Endothelial cell of umbilical vein (primary cell): ENCODE measurements at regions not wholly inside any gene's neighbourhood (a gene's known extent, or its start where the extent isn't known, plus 50 kb on each side); places are given as distances from the start of the nearest gene placed in this dataset.

Experiments
- BruUV-seq: library from RNA; stranded (reverse); fragments of 400-500 nt; replicated peaks from 2 replicates; lab custom pipeline; 2021; lab: Mats Ljungman, UMichigan
- CTCF ChIA-PET: fragments of 300-600, 350-600 bp; sonication (Branson Sonifier 250); formaldehyde crosslinking; loops from one replicate; lab custom pipeline; 2021; ENCODE audit warnings: antibody characterized with exemption, inconsistent platforms; lab: Charles Lee
- POLR2A ChIA-PET: fragments of 300-600, 350-600 bp; sonication (Branson Sonifier 250); formaldehyde crosslinking; loops from one replicate; lab custom pipeline; 2021; ENCODE audit warnings: antibody characterized with exemption, inconsistent platforms; lab: Charles Lee
- DNase-seq: peaks from one replicate; pipeline ENCODE4 v3.0.0-alpha.2; 2011; ENCODE audit warnings: low read depth, low spot score
- FAIRE-seq: peaks from 2 replicates; lab custom pipeline; 2011; peaks lifted over from hg19 to GRCh38; lab: Jason Lieb, UNC
- H2AFZ ChIP-seq: 2 replicates; pipeline ENCODE4 v1.6.0; 2012; ENCODE audit warnings: low read depth, low read length, control low read depth, inconsistent platforms
- H3K27ac ChIP-seq: 2 replicates; pipeline ENCODE4 v1.5.1; 2011; ENCODE audit warnings: low read depth, mild to moderate bottlenecking, control low read depth, low read length, moderate library complexity; ENCODE audit not compliant: insufficient read depth
- H3K27me3 ChIP-seq, 2 experiments: 2 replicates each; pipeline versions ENCODE4 v1.6.0 to v1.6.1; 2011; ENCODE audit warnings: low read length in 2 of 2, mixed read lengths in 1 of 2; ENCODE audit not compliant: control insufficient read depth in 2 of 2, insufficient read depth in 2 of 2
- H3K36me3 ChIP-seq, 2 experiments: 2 replicates in 1 of 2; 3 replicates in 1 of 2; pipeline ENCODE4 v1.5.1; 2011; ENCODE audit warnings: low read length in 2 of 2, mild to moderate bottlenecking in 1 of 2, moderate library complexity in 1 of 2; ENCODE audit not compliant: control insufficient read depth in 2 of 2, insufficient read depth in 2 of 2; ENCODE audit errors: extremely low read depth in 1 of 2
- H3K4me1 ChIP-seq: 3 replicates; pipeline ENCODE4 v1.5.1; 2011; ENCODE audit warnings: mild to moderate bottlenecking, low read length; ENCODE audit not compliant: control insufficient read depth, insufficient read depth; ENCODE audit errors: extremely low read depth
- H3K4me2 ChIP-seq: 2 replicates; pipeline ENCODE4 v1.6.1; 2011; ENCODE audit warnings: low read length, control low read depth, mixed read lengths; ENCODE audit not compliant: insufficient read depth
- H3K4me3 ChIP-seq, 3 experiments: fragments of 200-600 bp in 1 of 3; sonication (generic), shearing (Covaris generic) in 1 of 3; replicated peaks in 1 of 3; 2 replicates each; pipeline ENCODE4 v1.5.1; 2011 to 2016; ENCODE audit warnings: control low read depth in 3 of 3, low read length in 3 of 3, mild to moderate bottlenecking in 2 of 3, inconsistent platforms in 1 of 3, low read depth in 1 of 3, moderate library complexity in 1 of 3; ENCODE audit not compliant: insufficient read depth in 1 of 3
- H3K79me2 ChIP-seq: 2 replicates; pipeline ENCODE4 v1.6.0; 2012; ENCODE audit warnings: low read length, inconsistent platforms; ENCODE audit not compliant: control insufficient read depth, insufficient read depth
- H3K9ac ChIP-seq: replicated peaks from 2 replicates; pipeline ENCODE3; 2011; ENCODE audit warnings: low read length, control low read depth; ENCODE audit not compliant: insufficient read depth; ENCODE audit errors: extremely low read depth
- H3K9me1 ChIP-seq: replicated peaks from 3 replicates; pipeline ENCODE4 v1.6.0; 2011; ENCODE audit warnings: mild to moderate bottlenecking, low read length; ENCODE audit not compliant: control insufficient read depth, insufficient read depth; ENCODE audit errors: extremely low read depth
- H3K9me3 ChIP-seq: replicated peaks from 2 replicates; pipeline ENCODE4 v1.5.1; 2012; ENCODE audit warnings: low read length, inconsistent platforms; ENCODE audit not compliant: control insufficient read depth, insufficient read depth
- H4K20me1 ChIP-seq: replicated peaks from 2 replicates; pipeline ENCODE3; 2011; ENCODE audit warnings: mild to moderate bottlenecking, low read length; ENCODE audit not compliant: control insufficient read depth, insufficient read depth; ENCODE audit errors: extremely low read depth
- EZH2 ChIP-seq: IDR thresholded peaks from 2 replicates; pipeline ENCODE4 v1.6.1; 2012; ENCODE audit warnings: borderline replicate concordance, low read depth, mild to moderate bottlenecking, moderate library complexity, low read length, inconsistent platforms; ENCODE audit not compliant: severe bottlenecking
- FOS ChIP-seq: IDR thresholded peaks from 2 replicates; pipeline ENCODE4 v1.6.1; 2011; ENCODE audit warnings: mild to moderate bottlenecking, low read length, moderate library complexity, borderline replicate concordance; ENCODE audit not compliant: insufficient read depth
- GATA2 ChIP-seq: IDR thresholded peaks from 2 replicates; pipeline ENCODE4 v1.7.0; 2011; ENCODE audit warnings: low read depth, mild to moderate bottlenecking, moderate library complexity, mixed read lengths, low read length; ENCODE audit not compliant: insufficient read length, insufficient read depth
- JUN ChIP-seq: IDR thresholded peaks from 2 replicates; pipeline ENCODE4 v1.6.1; 2011; ENCODE audit warnings: borderline replicate concordance, low read depth; ENCODE audit not compliant: insufficient read length, insufficient read depth
- MYC ChIP-seq: IDR thresholded peaks from one replicate; pipeline ENCODE4 v1.6.1; 2011; ENCODE audit warnings: mild to moderate bottlenecking, low read depth, low read length
- POLR2A ChIP-seq: IDR thresholded peaks from 2 replicates; pipeline ENCODE4 v1.6.1; 2012; ENCODE audit warnings: low read depth, mild to moderate bottlenecking, control low read depth, low read length
- POLR2AphosphoS5 ChIP-seq: IDR thresholded peaks from 2 replicates; pipeline ENCODE4 v1.6.1; 2012; ENCODE audit warnings: low read depth, mild to moderate bottlenecking, control low read depth, low read length, moderate library complexity; ENCODE audit not compliant: insufficient read depth
- dilution Hi-C: fragments of 300-500 bp; cut with MboI; formaldehyde crosslinking; loops from one replicate; pipeline ENCODE4 v1.15.0; 2019; ENCODE audit warnings: low sequenced_read_pairs; ENCODE audit not compliant: extremely low pct_ligation_motif_present
- intact Hi-C: fragments of 100-400 bp; cut with micrococcal nuclease; formaldehyde crosslinking; loops from one replicate; pipeline ENCODE4 v1.10.0; 2022
- TF ChIP-seq, protein P1 (sequence below), 2 donors: IDR thresholded peaks; 1 replicate in 1 of 2; 2 replicates in 1 of 2; pipeline ENCODE4 v1.5.1; 2011; ENCODE audit warnings: low read length in 2 of 2, mild to moderate bottlenecking in 2 of 2, moderate library complexity in 2 of 2, control low read depth in 1 of 2, inconsistent platforms in 1 of 2, low read depth in 1 of 2; ENCODE audit not compliant: insufficient read depth in 1 of 2; ENCODE audit errors: extremely low read depth in 1 of 2
- TF ChIP-seq, protein P2 (sequence below): IDR thresholded peaks from 2 replicates; pipeline ENCODE4 v1.6.1; 2011; ENCODE audit not compliant: insufficient read depth, insufficient read length

DNA sequence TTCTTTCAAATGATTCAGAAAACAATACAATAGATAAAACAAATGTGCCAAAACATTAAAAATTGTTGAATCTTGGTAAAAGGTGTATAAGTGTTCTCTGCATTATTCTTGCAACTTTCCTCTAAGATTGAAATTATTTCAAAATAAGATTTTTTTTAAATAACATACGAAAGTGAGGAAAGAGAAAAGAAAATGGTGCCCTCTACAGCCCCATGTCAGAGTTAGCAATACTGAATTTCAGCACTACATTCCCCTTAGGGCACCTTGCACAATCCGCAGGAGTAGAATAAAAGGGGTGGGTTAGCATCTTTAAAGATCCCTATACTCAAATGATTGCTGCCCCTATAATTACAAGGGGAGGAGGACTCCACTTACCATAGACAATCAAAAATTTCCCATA is 433.7 kb downstream of the BCL11A start:
- DNase-seq (no peak), FAIRE-seq (no peak)
- no peak overlapping the region for H3K9ac ChIP-seq
- no peak for TF ChIP-seq POLR2A
- TF ChIP-seq JUN = no peak
- TF ChIP-seq MYC = no peak
- TF ChIP-seq EZH2 = no peak
- TF ChIP-seq, protein P1, sequence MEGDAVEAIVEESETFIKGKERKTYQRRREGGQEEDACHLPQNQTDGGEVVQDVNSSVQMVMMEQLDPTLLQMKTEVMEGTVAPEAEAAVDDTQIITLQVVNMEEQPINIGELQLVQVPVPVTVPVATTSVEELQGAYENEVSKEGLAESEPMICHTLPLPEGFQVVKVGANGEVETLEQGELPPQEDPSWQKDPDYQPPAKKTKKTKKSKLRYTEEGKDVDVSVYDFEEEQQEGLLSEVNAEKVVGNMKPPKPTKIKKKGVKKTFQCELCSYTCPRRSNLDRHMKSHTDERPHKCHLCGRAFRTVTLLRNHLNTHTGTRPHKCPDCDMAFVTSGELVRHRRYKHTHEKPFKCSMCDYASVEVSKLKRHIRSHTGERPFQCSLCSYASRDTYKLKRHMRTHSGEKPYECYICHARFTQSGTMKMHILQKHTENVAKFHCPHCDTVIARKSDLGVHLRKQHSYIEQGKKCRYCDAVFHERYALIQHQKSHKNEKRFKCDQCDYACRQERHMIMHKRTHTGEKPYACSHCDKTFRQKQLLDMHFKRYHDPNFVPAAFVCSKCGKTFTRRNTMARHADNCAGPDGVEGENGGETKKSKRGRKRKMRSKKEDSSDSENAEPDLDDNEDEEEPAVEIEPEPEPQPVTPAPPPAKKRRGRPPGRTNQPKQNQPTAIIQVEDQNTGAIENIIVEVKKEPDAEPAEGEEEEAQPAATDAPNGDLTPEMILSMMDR (IDR thresholded peaks at IDR 0.05; ENCODE audit: extremely low read depth in 1 of 2, insufficient read depth in 1 of 2, low read depth in 1 of 2, low read length in 2 of 2) = no peak
- TF ChIP-seq GATA2 = no peak
- no peak for TF ChIP-seq POLR2AphosphoS5
- TF ChIP-seq, protein P2, sequence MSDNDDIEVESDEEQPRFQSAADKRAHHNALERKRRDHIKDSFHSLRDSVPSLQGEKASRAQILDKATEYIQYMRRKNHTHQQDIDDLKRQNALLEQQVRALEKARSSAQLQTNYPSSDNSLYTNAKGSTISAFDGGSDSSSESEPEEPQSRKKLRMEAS = no peak
- TF ChIP-seq FOS = no peak
- no TSS peak for BruUV-seq
- no peak overlapping the region for H2AFZ ChIP-seq
- no peaks in the 10 kb centered on the region for H3K79me2 ChIP-seq
- no peaks in the 10 kb centered on the region for H3K4me1 ChIP-seq
- H3K27ac ChIP-seq = no peak overlapping the region
- no peak overlapping the region for H3K4me2 ChIP-seq
- peaks cover 6% of the 10 kb centered on the region for H3K9me3 ChIP-seq
- no peaks in the 10 kb centered on the region for H3K9me1 ChIP-seq
- H3K4me3 ChIP-seq = no peak overlapping the region
- H4K20me1 ChIP-seq = no peaks in the 10 kb centered on the region
- intact Hi-C loops = no loop called here
- dilution Hi-C loops = no loop called here
- H3K36me3 ChIP-seq = no peaks in the 10 kb centered on the region
- ChIA-PET CTCF (no interaction called here), POLR2A (no interaction called here)
- H3K27me3 ChIP-seq = no peaks in the 10 kb centered on the region
